ENCODE measurements at regions not wholly inside any gene's neighbourhood (a gene's known extent, or its start where the extent isn't known, plus 50 kb on each side); places are given as distances from the start of the nearest gene placed in this dataset.

GRCh38 chr7:52297128-52297527 is 738.3 kb upstream of the POM121L12 start:
- H2AK5ac ChIP-seq (ENCODE audit: low read depth, low read length) = no peak overlapping the region
- 96% methylated on average over 5 of the region's 5 CpGs; no CpG with 5 or more reads in 1 of the 2 experiments for WGBS, 2 experiments (ENCODE audit: extremely low coverage in 1 of 2, insufficient coverage in 1 of 2, insufficient read length in 1 of 2, insufficient replicate concordance in 2 of 2, low coverage in 1 of 2, low lambda C conversion rate in 2 of 2, missing lambda C conversion rate in 1 of 2)
- H3K9ac ChIP-seq (replicated peaks in 1 of 4; ENCODE audit: extremely low read depth in 1 of 4, low read depth in 3 of 4, low read length in 3 of 4) = no peak overlapping the region
- no peak overlapping the region for H3K14ac ChIP-seq (ENCODE audit: insufficient read length)
- H3K27me3 ChIP-seq (replicated peaks in 1 of 4; ENCODE audit: control insufficient read depth in 3 of 4, extremely low read depth in 1 of 4, insufficient read depth in 3 of 4, low read length in 3 of 4) = no peaks in the 10 kb centered on the region
- ChIA-PET POLR2A (ENCODE audit: partially characterized antibody) (no interaction called here), CTCF (ENCODE audit: partially characterized antibody) (no interaction called here)
- H2AFZ ChIP-seq (ENCODE audit: low read length) = no peak overlapping the region
- no peak overlapping the region for H3K4me3 ChIP-seq (ENCODE audit: extremely low read depth in 1 of 4, insufficient read depth in 2 of 4, low read depth in 3 of 4, low read length in 4 of 4)
- no peak overlapping the region for H4K91ac ChIP-seq (replicated peaks; ENCODE audit: insufficient read length, low read length)
- H4K5ac ChIP-seq (ENCODE audit: insufficient read length, low read depth, low read length) = no peak overlapping the region
- H3K18ac ChIP-seq (ENCODE audit: extremely low read depth, low read length) = no peak overlapping the region
- no peaks in the 10 kb centered on the region for H3K36me3 ChIP-seq (ENCODE audit: control insufficient read depth in 2 of 4, insufficient read depth in 4 of 4, low read length in 3 of 4)
- no peak overlapping the region for H2BK120ac ChIP-seq (replicated peaks; ENCODE audit: low read depth, low read length)
- H3K56ac ChIP-seq (replicated peaks; ENCODE audit: insufficient read length, low read depth, low read length) = no peak overlapping the region
- H4K8ac ChIP-seq (ENCODE audit: extremely low read depth, insufficient read depth, low read length) = no peak overlapping the region
- H4K20me1 ChIP-seq (replicated peaks in 1 of 2; ENCODE audit: control insufficient read depth in 1 of 2, insufficient read depth in 2 of 2, low read length in 2 of 2) = no peaks in the 10 kb centered on the region
- H2BK5ac ChIP-seq (ENCODE audit: low read depth, low read length) = no peak overlapping the region
- H2BK15ac ChIP-seq (ENCODE audit: low read length) = no peak overlapping the region
- H3K79me2 ChIP-seq (ENCODE audit: control insufficient read depth in 1 of 2, insufficient read depth in 2 of 2, low read length in 2 of 2) = no peaks in the 10 kb centered on the region
- H3K79me1 ChIP-seq (ENCODE audit: low read depth, low read length) = no peaks in the 10 kb centered on the region
- FAIRE-seq (no peak), DNase-seq (ENCODE audit: low read depth in 1 of 2, low spot score in 2 of 2) (no peak)
- no peak for TF ChIP-seq EZH2 (IDR thresholded peaks at IDR 0.05; ENCODE audit: low read depth, low read length, severe bottlenecking)
- TF ChIP-seq GTF2F1 (IDR thresholded peaks at IDR 0.05; ENCODE audit: borderline replicate concordance, low read depth, low read length) = no peak
- TF ChIP-seq CHD1 (IDR thresholded peaks at IDR 0.05; ENCODE audit: low read depth, low read length) = no peak
- no peak for TF ChIP-seq BACH1 (IDR thresholded peaks at IDR 0.05; ENCODE audit: low read length)
- TF ChIP-seq NRF1 (IDR thresholded peaks at IDR 0.05; ENCODE audit: low read depth, low read length) = no peak
- TF ChIP-seq JUN (IDR thresholded peaks at IDR 0.05; ENCODE audit: low read depth, low read length) = no peak
- no peak for TF ChIP-seq FOSL1 (IDR thresholded peaks at IDR 0.05; ENCODE audit: insufficient read depth, low read depth, low read length)
- no peak for TF ChIP-seq SRF (IDR thresholded peaks at IDR 0.05; ENCODE audit: low read depth, low read length)
- TF ChIP-seq ASH2L (IDR thresholded peaks at IDR 0.05; ENCODE audit: low read length) = no peak
- H3K4me2 ChIP-seq (ENCODE audit: insufficient read depth in 1 of 2, low read depth in 2 of 2, low read length in 2 of 2) = no peak overlapping the region
- no peak overlapping the region for H2BK20ac ChIP-seq (ENCODE audit: low read length)
- H2BK12ac ChIP-seq (ENCODE audit: low read depth, low read length) = no peak overlapping the region
- H3K4me1 ChIP-seq (replicated peaks in 1 of 4; ENCODE audit: control insufficient read depth in 3 of 4, insufficient read depth in 4 of 4, low read length in 3 of 4) = no peaks in the 10 kb centered on the region
- H3K23me2 ChIP-seq (ENCODE audit: low read depth, low read length) = no peaks in the 10 kb centered on the region
- no peak overlapping the region for H3K23ac ChIP-seq (ENCODE audit: insufficient read length)
- H3K4ac ChIP-seq (replicated peaks; ENCODE audit: insufficient read length, low read depth, low read length) = no peak overlapping the region
- H3K9me3 ChIP-seq (ENCODE audit: insufficient read depth in 2 of 2, low read depth in 1 of 2, low read length in 1 of 2) = peaks cover 0 to 3% of the 10 kb centered on the region in 2 experiments; a peak in 1 of 4 replicates
- no peak overlapping the region for H3K27ac ChIP-seq (ENCODE audit: low read depth, low read length)

All from H1 (cell line).